Mucosa of descending colon (tissue), 3 donors: ENCODE measurements at regions not wholly inside any gene's neighbourhood (a gene's known extent, or its start where the extent isn't known, plus 50 kb on each side); places are given as distances from the start of the nearest gene placed in this dataset.

Source experiments
- ATAC-seq: fragments of 200-7000 bp; cut with Tn5 transposase; one replicate; pipeline ENCODE4 v1.9.1; 2020; ENCODE audit warnings: mild to moderate bottlenecking, moderate library complexity
- DNase-seq, 3 donors: peaks; one replicate each; pipeline ENCODE4 v3.0.0-alpha.2; 2020
- H3K36me3 ChIP-seq: fragments of 200-600 bp; one replicate; pipeline ENCODE4 v1.8.0; 2021; ENCODE audit warnings: low read depth, mild to moderate bottlenecking
- H3K4me1 ChIP-seq: fragments of 200-600 bp; one replicate; pipeline ENCODE4 v1.8.0; 2021; ENCODE audit warnings: low read depth, mild to moderate bottlenecking
- H3K4me3 ChIP-seq: fragments of 200-600 bp; one replicate; pipeline ENCODE4 v1.8.0; 2021; ENCODE audit warnings: mild to moderate bottlenecking
- H3K9me3 ChIP-seq: fragments of 200-600 bp; one replicate; pipeline ENCODE4 v1.8.0; 2021; ENCODE audit warnings: mild to moderate bottlenecking
- intact Hi-C, 2 donors: fragments of 100-400 bp; cut with DNase I in 1 of 2; cut with micrococcal nuclease in 1 of 2; formaldehyde crosslinking; loops; one replicate each; pipeline versions ENCODE4 v1.11.0 to v1.11.1; 2022; cut with DNase I, micrococcal nuclease
- TF ChIP-seq, protein P1 (sequence below): fragments of 200-600 bp; IDR thresholded peaks from one replicate; pipeline ENCODE4 v1.8.0; 2022; ENCODE audit warnings: antibody characterized with exemption, mild to moderate bottlenecking
- donor health status: DM: no; HTN: no; CAD: no; lungs with moderate emphysema.
- donor health status: DM: no; HTN: no; CAD: no.
- donor health status: DM: no; HTN: yes; CAD: no.

DNA sequence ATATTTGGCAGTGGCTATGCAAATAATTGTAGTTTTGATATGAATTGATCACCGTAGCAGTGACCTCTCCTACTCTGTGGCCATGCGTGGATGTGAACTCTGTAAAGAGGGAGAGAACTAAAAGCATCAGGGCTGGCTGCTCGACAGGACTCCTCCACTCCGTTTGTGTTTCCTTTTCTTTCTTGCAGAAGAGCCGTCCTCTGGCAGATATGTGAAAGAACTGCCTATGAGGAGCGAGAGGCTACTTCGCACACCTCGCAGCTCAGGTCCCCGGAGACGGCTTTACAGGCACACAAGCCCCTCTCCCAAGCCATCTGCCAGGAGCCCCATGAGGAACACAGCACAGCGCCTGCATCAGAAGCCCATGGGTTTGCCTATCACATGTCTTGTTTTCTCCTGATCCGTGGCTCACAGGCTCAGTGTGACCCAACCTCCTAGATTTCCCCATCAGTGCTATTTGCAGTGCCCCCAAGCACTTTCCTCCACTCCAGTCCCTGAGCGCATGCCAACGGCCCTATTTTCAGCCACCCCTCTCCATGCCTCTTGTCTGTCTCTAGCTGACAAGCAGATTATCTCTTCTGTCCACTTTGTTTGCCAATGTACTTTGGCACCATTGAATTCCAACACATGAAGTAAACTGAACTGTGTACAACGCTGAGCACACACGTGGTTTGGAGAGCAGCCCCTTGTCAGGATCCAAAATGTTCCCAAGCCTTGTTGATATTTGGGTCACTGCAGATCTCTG, 164.3 kb upstream of the AKR1E2 start:
- DNase-seq, result peak in 1 of 3 donors; percentile 38
- ATAC-seq, result no peak
- Histone ChIP-seq H3K4me1 (peaks cover 34% of the 10 kb centered on the region), H3K9me3 (no peaks in the 10 kb centered on the region), H3K4me3 (no peak overlapping the region), H3K36me3 (peaks cover 3% of the 10 kb centered on the region)
- TF ChIP-seq, protein P1, sequence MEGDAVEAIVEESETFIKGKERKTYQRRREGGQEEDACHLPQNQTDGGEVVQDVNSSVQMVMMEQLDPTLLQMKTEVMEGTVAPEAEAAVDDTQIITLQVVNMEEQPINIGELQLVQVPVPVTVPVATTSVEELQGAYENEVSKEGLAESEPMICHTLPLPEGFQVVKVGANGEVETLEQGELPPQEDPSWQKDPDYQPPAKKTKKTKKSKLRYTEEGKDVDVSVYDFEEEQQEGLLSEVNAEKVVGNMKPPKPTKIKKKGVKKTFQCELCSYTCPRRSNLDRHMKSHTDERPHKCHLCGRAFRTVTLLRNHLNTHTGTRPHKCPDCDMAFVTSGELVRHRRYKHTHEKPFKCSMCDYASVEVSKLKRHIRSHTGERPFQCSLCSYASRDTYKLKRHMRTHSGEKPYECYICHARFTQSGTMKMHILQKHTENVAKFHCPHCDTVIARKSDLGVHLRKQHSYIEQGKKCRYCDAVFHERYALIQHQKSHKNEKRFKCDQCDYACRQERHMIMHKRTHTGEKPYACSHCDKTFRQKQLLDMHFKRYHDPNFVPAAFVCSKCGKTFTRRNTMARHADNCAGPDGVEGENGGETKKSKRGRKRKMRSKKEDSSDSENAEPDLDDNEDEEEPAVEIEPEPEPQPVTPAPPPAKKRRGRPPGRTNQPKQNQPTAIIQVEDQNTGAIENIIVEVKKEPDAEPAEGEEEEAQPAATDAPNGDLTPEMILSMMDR, result no peak
- intact Hi-C loops, result no loop called here

DNA sequence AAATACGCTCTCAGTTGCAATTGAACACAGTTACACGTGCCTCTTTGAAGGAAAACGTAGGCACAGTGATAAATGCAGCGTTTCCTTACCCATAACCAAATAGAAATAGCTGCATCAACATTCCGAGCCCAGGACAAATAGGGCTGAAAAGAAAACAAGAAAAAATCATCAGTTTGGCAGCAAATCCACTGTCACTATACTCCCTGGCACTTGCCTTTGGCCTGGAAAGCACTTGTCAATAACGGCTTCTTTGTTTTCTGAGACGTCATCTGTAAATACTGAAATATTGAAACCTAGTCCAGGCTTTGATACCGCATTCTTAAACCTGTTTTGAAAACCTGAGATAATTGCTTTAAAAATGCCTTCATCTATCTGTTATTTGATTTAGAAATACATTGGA, 167.2 kb upstream of the AKR1E2 start:
- intact Hi-C loops, result loop anchor here in 1 of 2 donors (10.0 kb wide), 1 partner anchor 874 kb away; the partner anchor contains the start of gene KLF6

DNA sequence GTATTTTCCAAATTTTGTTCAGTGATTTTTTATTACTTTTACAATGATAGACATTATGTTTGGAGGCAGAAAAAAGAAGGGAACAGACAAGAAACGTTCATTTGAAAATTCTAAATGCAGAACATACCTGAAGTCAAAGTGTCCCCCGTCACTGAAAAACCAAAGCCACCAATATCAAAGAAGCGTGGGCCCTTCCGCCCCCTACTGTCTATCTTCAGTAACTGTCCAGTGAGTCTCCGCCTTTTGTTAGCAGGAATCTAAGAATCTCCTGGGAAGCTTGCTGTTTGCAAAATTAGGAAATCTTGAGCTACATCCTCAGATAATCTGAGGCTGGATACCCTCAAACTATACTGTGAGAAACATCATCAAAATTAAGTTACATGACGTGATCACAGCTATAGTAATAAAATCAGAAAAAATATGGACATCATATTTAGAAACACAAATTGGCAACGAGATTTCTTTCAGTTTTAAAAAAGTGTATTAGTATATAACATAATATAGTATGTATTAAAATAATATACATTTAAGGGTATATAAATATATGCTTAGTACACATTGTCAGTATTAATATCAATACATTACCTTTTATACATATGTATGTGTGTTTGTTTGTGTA, 169.3 kb upstream of the AKR1E2 start:
- DNase-seq (peak in 2 of 3 donors; percentile 57 to 64), ATAC-seq (peak; percentile 74)
- Histone ChIP-seq H3K4me1 (peaks cover 6% of the 10 kb centered on the region), H3K9me3 (no peaks in the 10 kb centered on the region), H3K4me3 (no peak overlapping the region), H3K36me3 (no peaks in the 10 kb centered on the region)
- intact Hi-C loops, result loop anchor here in 1 of 2 donors (10.0 kb wide), 1 partner anchor 872 kb away; the partner anchor contains the start of gene KLF6
- TF ChIP-seq, protein P1, result peak; percentile 65

More for the DNA sequence above, 167.2 kb upstream of the AKR1E2 start:
- ATAC-seq, result no peak
- H3K4me1 ChIP-seq, result peaks cover 20% of the 10 kb centered on the region
- H3K9me3 ChIP-seq, result no peaks in the 10 kb centered on the region
- no peak overlapping the region for H3K4me3 ChIP-seq
- TF ChIP-seq, protein P1, result no peak
- no peak for DNase-seq
- no peaks in the 10 kb centered on the region for H3K36me3 ChIP-seq

DNA sequence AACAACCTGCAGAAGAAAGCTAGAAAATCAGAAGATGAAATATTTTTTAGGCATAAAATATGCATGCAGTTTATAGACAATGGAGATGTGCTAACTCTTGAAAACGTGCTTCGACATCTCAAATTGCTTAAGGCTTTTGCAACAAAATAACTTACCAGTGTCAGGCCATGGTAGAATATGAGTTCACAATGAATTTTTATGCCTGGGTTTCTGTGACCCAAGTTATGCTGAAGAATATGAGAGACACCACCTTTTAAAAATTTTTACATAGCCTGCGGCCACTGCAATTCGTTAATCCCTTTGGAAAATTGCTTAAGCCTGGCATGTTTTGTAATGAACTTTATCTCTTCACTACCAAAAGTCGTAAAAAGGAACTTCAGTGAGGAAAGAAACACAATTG, 170.1 kb upstream of the AKR1E2 start:
- intact Hi-C loops, result loop anchor here in 1 of 2 donors (10.0 kb wide), 1 partner anchor 871 kb away; the partner anchor contains the start of gene KLF6
- no peak for DNase-seq
- TF ChIP-seq, protein P1, result no peak
- Histone ChIP-seq H3K4me3 (no peak overlapping the region), H3K4me1 (no peaks in the 10 kb centered on the region), H3K9me3 (no peaks in the 10 kb centered on the region), H3K36me3 (no peaks in the 10 kb centered on the region)
- ATAC-seq, result no peak

DNA sequence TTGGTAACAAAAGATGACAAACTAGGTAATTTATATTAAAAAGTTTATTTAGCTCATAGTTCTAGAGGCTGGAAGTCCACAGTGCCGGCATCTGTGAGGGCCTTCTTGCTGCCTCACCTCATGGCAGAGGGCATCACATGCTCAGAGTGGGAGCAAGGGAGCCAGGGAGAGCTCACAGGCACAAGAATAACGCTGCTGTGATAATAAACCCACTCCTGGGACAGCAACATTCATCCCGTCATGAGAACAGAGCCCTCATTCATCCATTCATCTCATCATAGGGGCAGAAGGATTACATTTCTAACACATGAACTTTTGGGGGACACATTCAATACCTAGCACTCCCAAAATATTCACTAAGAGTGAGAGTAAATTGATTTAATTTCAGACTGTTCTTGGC, 170.6 kb upstream of the AKR1E2 start:
- Histone ChIP-seq H3K36me3 (no peaks in the 10 kb centered on the region), H3K9me3 (no peaks in the 10 kb centered on the region), H3K4me1 (no peaks in the 10 kb centered on the region), H3K4me3 (no peak overlapping the region)
- DNase-seq, result no peak
- ATAC-seq, result no peak
- TF ChIP-seq, protein P1, result no peak
- intact Hi-C loops, result loop anchor here in 1 of 2 donors (10.0 kb wide), 1 partner anchor 871 kb away; the partner anchor contains the start of gene KLF6
